ENCODE measurements at regions not wholly inside any gene's neighbourhood (a gene's known extent, or its start where the extent isn't known, plus 50 kb on each side); places are given as distances from the start of the nearest gene placed in this dataset.

DNA sequence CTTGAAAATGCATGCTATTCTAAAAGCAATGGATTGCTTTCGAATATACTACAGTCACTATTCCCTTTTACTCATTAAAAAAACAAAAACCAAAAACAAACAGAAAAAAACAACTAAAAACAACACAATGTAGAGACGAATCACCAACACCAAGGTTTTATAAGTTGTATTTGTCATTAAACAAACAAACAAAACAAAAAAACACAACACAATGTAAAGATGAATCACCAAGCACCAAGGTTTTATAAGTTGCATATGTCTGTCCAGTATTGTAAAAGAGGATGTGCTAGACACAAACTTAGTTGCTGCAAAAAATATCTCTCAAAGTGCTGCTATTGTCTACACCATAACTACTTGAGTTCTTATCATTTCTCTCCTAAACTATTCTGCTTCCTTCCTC, 1269.2 kb downstream of the EFNA5 start:
- no peaks in the 10 kb centered on the region for H4K20me1 ChIP-seq (replicated peaks; ENCODE audit: control insufficient read depth, extremely low read depth, insufficient read depth, low read length)
- no TSS peak for BruUV-seq (replicated peaks)
- no peaks in the 10 kb centered on the region for H3K9me1 ChIP-seq (replicated peaks; ENCODE audit: control insufficient read depth, extremely low read depth, insufficient read depth, low read length)
- no peak overlapping the region for H3K4me3 ChIP-seq (replicated peaks in 1 of 3; ENCODE audit: insufficient read depth in 1 of 3, low read depth in 1 of 3, low read length in 3 of 3)
- no peak overlapping the region for H2AFZ ChIP-seq (ENCODE audit: low read depth, low read length)
- dilution Hi-C loops (cut with MboI; ENCODE audit: extremely low pct_ligation_motif_present, low sequenced_read_pairs) = no loop called here
- no peaks in the 10 kb centered on the region for H3K36me3 ChIP-seq (ENCODE audit: control insufficient read depth in 2 of 2, extremely low read depth in 1 of 2, insufficient read depth in 2 of 2, low read length in 2 of 2)
- H3K27ac ChIP-seq (ENCODE audit: insufficient read depth, low read depth, low read length) = no peak overlapping the region
- POLR2A ChIA-PET = no interaction called here
- intact Hi-C loops (cut with micrococcal nuclease) = no loop called here
- FAIRE-seq = no peak
- TF ChIP-seq EZH2 (IDR thresholded peaks at IDR 0.05; ENCODE audit: borderline replicate concordance, low read depth, low read length, severe bottlenecking) (no peak), GATA2 (IDR thresholded peaks at IDR 0.05; ENCODE audit: insufficient read depth, insufficient read length, low read depth, low read length) (no peak), FOS (IDR thresholded peaks at IDR 0.05; ENCODE audit: borderline replicate concordance, insufficient read depth, low read length) (no peak), POLR2A (IDR thresholded peaks at IDR 0.05; ENCODE audit: low read depth, low read length) (no peak), MYC (IDR thresholded peaks at IDR 0.05; ENCODE audit: low read depth, low read length) (no peak), POLR2AphosphoS5 (IDR thresholded peaks at IDR 0.05; ENCODE audit: insufficient read depth, low read depth, low read length) (no peak), JUN (IDR thresholded peaks at IDR 0.05; ENCODE audit: borderline replicate concordance, insufficient read depth, insufficient read length, low read depth) (no peak)
- TF ChIP-seq, protein P1, sequence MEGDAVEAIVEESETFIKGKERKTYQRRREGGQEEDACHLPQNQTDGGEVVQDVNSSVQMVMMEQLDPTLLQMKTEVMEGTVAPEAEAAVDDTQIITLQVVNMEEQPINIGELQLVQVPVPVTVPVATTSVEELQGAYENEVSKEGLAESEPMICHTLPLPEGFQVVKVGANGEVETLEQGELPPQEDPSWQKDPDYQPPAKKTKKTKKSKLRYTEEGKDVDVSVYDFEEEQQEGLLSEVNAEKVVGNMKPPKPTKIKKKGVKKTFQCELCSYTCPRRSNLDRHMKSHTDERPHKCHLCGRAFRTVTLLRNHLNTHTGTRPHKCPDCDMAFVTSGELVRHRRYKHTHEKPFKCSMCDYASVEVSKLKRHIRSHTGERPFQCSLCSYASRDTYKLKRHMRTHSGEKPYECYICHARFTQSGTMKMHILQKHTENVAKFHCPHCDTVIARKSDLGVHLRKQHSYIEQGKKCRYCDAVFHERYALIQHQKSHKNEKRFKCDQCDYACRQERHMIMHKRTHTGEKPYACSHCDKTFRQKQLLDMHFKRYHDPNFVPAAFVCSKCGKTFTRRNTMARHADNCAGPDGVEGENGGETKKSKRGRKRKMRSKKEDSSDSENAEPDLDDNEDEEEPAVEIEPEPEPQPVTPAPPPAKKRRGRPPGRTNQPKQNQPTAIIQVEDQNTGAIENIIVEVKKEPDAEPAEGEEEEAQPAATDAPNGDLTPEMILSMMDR (IDR thresholded peaks at IDR 0.05; ENCODE audit: extremely low read depth in 1 of 2, insufficient read depth in 1 of 2, low read depth in 1 of 2, low read length in 2 of 2) = no peak
- TF ChIP-seq, protein P2, sequence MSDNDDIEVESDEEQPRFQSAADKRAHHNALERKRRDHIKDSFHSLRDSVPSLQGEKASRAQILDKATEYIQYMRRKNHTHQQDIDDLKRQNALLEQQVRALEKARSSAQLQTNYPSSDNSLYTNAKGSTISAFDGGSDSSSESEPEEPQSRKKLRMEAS (IDR thresholded peaks at IDR 0.05; ENCODE audit: insufficient read depth, insufficient read length) = no peak
- H3K4me1 ChIP-seq (ENCODE audit: control insufficient read depth, extremely low read depth, insufficient read depth, low read length) = peaks cover 16% of the 10 kb centered on the region
- H3K27me3 ChIP-seq (ENCODE audit: control insufficient read depth in 2 of 2, insufficient read depth in 2 of 2, low read length in 2 of 2) = no peaks in the 10 kb centered on the region
- no peak overlapping the region for H3K4me2 ChIP-seq (ENCODE audit: insufficient read depth, low read length)
- no peak overlapping the region for H3K9ac ChIP-seq (replicated peaks; ENCODE audit: extremely low read depth, insufficient read depth, low read length)
- no peaks in the 10 kb centered on the region for H3K79me2 ChIP-seq (ENCODE audit: control insufficient read depth, insufficient read depth, low read length)
- no peak for DNase-seq (ENCODE audit: low read depth, low spot score)
- CTCF ChIA-PET = interaction anchor here (0.8 kb wide), 1 partner anchor 9 kb away, joined by 4 read pairs; no protein-coding TSS in a partner anchor
- no peaks in the 10 kb centered on the region for H3K9me3 ChIP-seq (replicated peaks; ENCODE audit: control insufficient read depth, insufficient read depth, low read length)

Measured in endothelial cell of umbilical vein (primary cell).